SKM-1 (cell line): ENCODE measurements at regions not wholly inside any gene's neighbourhood (a gene's known extent, or its start where the extent isn't known, plus 50 kb on each side); places are given as distances from the start of the nearest gene placed in this dataset.

Experiments
- DNase-seq: peaks from one replicate; lab custom pipeline; 2025; ENCODE audit not compliant: unreplicated experiment; lab: John Stamatoyannopoulos, UW

DNA sequence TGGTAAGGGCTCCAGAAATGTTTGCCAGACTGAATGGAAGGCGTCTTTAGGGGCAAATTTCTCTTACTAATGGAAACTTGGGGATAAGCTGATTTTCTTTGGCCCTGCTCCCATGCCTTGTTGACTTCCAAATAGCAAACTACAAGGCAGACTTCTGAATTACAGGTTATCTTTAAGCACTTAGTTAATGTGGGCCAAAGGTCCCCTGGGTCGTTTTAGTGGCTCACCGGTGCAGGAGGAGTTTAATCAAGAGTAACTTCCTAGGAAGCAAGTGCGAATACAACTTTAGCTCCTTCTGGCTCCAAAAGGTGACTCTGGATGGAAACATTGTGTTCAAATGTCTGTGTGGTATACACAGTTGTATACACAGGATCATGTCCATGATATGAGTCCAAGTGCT lies 323.6 kb downstream of the SLITRK2 start:
- no peak for DNase-seq

- DNase-seq: no peak
Measured at GRCh38 chrX:146144039-146144438, 326.4 kb downstream of the SLITRK2 start.

DNA sequence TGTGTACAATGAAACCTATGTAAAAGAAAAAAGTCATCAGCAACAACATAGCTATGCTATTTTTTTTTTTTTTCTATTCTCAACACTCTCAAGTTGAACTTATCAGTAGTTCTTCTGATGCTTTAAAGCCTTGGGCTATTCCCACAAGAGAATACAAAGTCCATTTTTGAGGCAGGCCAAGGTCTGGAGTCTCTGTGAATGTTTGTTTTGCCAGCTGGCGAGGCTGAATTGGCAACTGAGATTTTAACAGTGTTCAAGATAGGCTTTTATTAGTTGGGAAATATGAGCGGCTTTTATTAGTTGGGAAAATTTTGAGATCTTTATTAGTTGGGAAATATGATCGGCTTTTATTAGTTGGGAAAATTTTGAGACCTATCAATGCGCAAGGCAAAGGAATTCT lies 336.6 kb downstream of the SLITRK2 start:
- DNase-seq: no peak

- DNase-seq: no peak
Measured at GRCh38 chrX:146160443-146161203, 343.0 kb downstream of the SLITRK2 start.

- no peak for DNase-seq
Measured at GRCh38 chrX:146173742-146174141, 356.1 kb downstream of the SLITRK2 start.

DNA sequence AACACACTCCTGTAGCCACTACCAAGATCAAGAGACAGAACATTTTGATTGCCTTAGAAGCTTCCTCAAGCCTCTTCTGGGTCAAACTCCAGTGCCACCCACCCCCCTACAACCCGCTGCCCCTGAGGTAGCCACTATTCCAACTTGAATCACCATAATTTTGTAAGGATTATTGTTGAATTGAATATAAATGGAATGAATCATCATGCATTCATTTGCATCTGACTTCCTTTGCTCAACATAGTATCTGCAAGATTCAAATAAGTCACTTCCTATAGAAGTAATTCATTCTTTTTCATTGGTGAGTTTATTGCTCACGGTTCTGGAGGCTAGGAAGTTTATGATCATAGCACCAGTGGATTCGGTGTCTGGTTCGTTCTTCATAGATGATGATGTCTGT lies 364.2 kb downstream of the SLITRK2 start:
- DNase-seq: no peak

DNA sequence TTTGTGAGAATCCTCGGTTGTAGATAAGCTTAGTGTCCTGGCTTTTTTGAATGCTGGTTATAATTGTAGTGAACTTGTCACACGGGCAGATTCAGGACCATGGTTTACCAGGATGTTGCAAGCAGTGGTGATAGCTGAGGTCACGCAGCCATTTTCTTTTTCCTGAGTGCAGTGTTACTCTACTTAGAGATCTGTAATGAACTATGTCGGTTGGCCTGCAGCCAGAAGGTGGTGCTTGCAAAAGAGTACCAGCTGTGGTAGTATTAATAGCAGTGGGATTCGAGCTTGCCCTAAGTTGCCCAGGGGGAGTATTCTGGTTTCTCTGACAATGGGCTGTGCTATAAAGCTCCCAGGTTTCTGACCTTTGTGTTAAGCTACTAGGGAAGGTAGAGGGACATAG lies 368.9 kb downstream of the SLITRK2 start:
- no peak for DNase-seq

DNA sequence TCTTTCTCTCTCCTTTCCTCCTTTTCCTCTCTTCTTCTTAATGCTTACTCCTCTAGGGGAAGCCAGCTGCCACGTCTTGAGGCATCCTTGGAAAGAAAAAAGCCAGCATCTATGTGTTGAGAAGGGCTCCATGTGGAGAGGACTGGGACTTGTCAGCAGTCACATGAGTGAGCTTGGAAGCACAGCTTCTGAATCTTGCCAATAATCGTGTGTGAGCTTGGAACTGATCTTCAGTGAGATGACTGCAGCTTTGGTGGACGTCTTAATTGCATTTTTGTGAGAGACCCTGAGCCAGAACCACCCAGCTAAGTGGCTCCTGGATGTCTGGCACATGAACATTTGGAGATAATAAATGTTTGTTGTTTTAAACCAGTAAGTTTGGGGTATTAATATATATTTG lies 371.7 kb downstream of the SLITRK2 start:
- DNase-seq: no peak

- no peak for DNase-seq
Measured at GRCh38 chrX:146208821-146209220, 391.2 kb downstream of the SLITRK2 start.

- DNase-seq: no peak
Measured at GRCh38 chrX:146224442-146224841, 406.8 kb downstream of the SLITRK2 start.

GRCh38 chrX:146238173-146238572 lies 420.5 kb downstream of the SLITRK2 start:
- DNase-seq: no peak

DNA sequence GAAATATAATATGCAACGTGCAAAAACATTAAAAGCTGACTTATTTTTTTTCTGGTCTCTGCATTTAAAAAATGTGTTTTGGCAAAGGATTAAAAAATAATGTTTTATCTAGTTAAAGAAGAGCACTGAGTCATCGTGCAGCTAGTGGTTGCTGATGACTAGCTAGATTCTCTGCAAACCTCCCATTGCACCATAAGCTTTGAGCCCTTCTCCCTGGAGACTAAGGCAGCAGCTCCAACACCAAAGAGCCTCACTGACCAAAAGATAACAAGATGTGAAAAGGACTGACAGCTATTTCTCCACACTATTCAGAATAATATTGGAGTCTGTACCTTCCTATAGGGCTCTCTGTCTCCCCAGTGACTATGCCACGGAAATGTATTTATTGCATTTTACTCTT lies 424.3 kb downstream of the SLITRK2 start:
- no peak for DNase-seq

GRCh38 chrX:146243041-146243440 lies 425.4 kb downstream of the SLITRK2 start:
- no peak for DNase-seq

- no peak for DNase-seq
Measured at GRCh38 chrX:146259207-146259606, 441.6 kb downstream of the SLITRK2 start.

- DNase-seq: no peak
Measured at GRCh38 chrX:146264763-146265375, 447.2 kb downstream of the SLITRK2 start.

DNA sequence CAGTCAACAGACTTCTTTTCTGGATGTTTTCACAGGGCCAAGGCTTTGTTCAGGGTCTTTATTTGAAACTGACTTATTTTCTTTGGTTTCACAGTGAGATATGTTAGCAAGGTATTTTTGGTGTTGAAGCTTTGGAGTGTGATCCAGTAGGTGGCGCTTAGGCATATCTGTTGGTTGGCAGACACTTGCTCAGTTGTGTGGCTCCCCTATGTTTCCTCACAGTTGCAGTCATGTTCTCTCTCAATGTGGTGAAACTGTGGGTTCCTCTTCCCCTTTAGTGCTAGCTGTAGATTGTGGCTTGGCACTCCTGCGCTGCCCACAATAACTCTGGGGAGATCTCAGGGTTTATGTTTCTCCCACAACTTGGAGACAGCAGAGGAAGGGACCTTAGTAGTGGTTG lies 460.8 kb downstream of the SLITRK2 start:
- peak; percentile 59 for DNase-seq
